ENCODE measurements at regions not wholly inside any gene's neighbourhood (a gene's known extent, or its start where the extent isn't known, plus 50 kb on each side); places are given as distances from the start of the nearest gene placed in this dataset.

DNA sequence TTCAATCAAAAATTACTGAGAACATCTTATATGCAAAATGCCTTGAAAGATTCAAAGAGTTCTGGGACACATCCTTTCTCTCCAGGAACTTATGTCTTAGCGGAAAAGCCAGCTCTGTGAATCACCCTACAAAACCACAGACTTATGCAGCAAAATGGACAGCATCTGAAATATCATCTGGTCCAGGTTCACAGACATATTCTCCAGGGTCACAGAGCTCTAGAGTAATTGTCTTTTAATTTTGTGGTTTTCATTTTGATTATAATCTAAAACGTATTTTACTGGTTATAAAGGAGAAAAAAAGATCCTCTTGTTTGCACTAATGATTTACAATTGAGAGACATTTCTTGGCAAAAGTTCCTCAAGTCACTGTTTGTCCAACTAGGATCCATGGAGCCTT lies 246.2 kb downstream of the MSRB3 start:
- TF ChIP-seq, protein P1, sequence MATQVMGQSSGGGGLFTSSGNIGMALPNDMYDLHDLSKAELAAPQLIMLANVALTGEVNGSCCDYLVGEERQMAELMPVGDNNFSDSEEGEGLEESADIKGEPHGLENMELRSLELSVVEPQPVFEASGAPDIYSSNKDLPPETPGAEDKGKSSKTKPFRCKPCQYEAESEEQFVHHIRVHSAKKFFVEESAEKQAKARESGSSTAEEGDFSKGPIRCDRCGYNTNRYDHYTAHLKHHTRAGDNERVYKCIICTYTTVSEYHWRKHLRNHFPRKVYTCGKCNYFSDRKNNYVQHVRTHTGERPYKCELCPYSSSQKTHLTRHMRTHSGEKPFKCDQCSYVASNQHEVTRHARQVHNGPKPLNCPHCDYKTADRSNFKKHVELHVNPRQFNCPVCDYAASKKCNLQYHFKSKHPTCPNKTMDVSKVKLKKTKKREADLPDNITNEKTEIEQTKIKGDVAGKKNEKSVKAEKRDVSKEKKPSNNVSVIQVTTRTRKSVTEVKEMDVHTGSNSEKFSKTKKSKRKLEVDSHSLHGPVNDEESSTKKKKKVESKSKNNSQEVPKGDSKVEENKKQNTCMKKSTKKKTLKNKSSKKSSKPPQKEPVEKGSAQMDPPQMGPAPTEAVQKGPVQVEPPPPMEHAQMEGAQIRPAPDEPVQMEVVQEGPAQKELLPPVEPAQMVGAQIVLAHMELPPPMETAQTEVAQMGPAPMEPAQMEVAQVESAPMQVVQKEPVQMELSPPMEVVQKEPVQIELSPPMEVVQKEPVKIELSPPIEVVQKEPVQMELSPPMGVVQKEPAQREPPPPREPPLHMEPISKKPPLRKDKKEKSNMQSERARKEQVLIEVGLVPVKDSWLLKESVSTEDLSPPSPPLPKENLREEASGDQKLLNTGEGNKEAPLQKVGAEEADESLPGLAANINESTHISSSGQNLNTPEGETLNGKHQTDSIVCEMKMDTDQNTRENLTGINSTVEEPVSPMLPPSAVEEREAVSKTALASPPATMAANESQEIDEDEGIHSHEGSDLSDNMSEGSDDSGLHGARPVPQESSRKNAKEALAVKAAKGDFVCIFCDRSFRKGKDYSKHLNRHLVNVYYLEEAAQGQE (IDR thresholded peaks at IDR 0.05; ENCODE audit: low read depth), result no peak
- no peak for TF ChIP-seq FOXM1 (IDR thresholded peaks at IDR 0.05; ENCODE audit: borderline replicate concordance, low read depth)
- TF ChIP-seq CREB1 (IDR thresholded peaks at IDR 0.05; ENCODE audit: low read depth), result no peak
- no peak for TF ChIP-seq ZBTB7A (IDR thresholded peaks at IDR 0.05; ENCODE audit: low read depth)
- TF ChIP-seq TEAD4 (IDR thresholded peaks at IDR 0.05), result no peak
- TF ChIP-seq, protein P2, sequence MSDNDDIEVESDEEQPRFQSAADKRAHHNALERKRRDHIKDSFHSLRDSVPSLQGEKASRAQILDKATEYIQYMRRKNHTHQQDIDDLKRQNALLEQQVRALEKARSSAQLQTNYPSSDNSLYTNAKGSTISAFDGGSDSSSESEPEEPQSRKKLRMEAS (IDR thresholded peaks at IDR 0.05), result no peak
- TF ChIP-seq TAF1 (IDR thresholded peaks at IDR 0.05; ENCODE audit: low read depth), result no peak
- TF ChIP-seq YY1 (IDR thresholded peaks at IDR 0.05; ENCODE audit: low read depth), result no peak
- no peak for TF ChIP-seq TCF12 (IDR thresholded peaks at IDR 0.05; ENCODE audit: low read depth)
- TF ChIP-seq NFIC (IDR thresholded peaks at IDR 0.05), result no peak
- TF ChIP-seq RAD21 (IDR thresholded peaks at IDR 0.05; ENCODE audit: low read depth), result no peak
- no peak for TF ChIP-seq CEBPB (IDR thresholded peaks at IDR 0.05)
- TF ChIP-seq, protein P3, sequence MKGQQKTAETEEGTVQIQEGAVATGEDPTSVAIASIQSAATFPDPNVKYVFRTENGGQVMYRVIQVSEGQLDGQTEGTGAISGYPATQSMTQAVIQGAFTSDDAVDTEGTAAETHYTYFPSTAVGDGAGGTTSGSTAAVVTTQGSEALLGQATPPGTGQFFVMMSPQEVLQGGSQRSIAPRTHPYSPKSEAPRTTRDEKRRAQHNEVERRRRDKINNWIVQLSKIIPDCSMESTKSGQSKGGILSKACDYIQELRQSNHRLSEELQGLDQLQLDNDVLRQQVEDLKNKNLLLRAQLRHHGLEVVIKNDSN (IDR thresholded peaks at IDR 0.05), result no peak
- TF ChIP-seq EP300 (IDR thresholded peaks at IDR 0.05; ENCODE audit: borderline replicate concordance), result no peak
- TF ChIP-seq EGR1 (IDR thresholded peaks at IDR 0.05), result no peak

DNA sequence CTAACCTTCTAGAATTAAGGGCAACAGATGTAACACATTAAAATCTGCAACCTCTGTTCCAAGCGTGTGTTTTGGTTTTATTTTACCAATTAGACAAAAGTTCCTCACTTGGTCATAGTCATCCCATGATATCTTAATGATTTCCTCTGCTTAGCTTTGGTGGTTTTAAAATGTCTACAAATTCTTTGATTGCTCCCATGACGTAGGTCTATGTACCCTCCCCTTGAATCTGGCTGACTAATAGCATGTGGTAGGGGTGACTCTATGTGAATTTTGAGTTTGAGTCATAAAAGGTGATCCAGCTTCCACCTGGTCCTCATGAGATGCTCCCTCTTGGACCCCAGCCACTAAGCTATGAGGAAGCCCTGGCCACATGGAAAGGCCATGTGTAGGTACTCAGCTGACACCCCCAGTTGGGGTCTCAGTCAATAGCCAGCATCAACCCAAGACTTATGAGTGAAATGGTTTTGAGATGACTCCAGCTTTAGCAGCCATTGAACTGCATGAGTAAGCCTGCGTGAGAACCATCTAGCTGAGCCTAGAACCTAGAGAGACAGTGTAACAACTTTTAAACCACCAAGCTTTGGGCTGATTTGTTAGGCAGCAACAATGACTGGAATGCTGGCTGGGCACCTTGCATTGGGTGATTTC lies 247.1 kb downstream of the MSRB3 start:
- TF ChIP-seq TEAD4 (IDR thresholded peaks at IDR 0.05), result no peak
- no peak for TF ChIP-seq RAD21 (IDR thresholded peaks at IDR 0.05; ENCODE audit: low read depth)
- no peak for TF ChIP-seq NFIC (IDR thresholded peaks at IDR 0.05)
- no peak for TF ChIP-seq YY1 (IDR thresholded peaks at IDR 0.05; ENCODE audit: low read depth)
- no peak for TF ChIP-seq TAF1 (IDR thresholded peaks at IDR 0.05; ENCODE audit: low read depth)
- TF ChIP-seq EGR1 (IDR thresholded peaks at IDR 0.05), result no peak
- no peak for TF ChIP-seq FOXM1 (IDR thresholded peaks at IDR 0.05; ENCODE audit: borderline replicate concordance, low read depth)
- TF ChIP-seq, protein P3 (IDR thresholded peaks at IDR 0.05), result no peak
- TF ChIP-seq CREB1 (IDR thresholded peaks at IDR 0.05; ENCODE audit: low read depth), result no peak
- TF ChIP-seq, protein P2 (IDR thresholded peaks at IDR 0.05), result no peak
- TF ChIP-seq TCF12 (IDR thresholded peaks at IDR 0.05; ENCODE audit: low read depth), result no peak
- TF ChIP-seq EP300 (IDR thresholded peaks at IDR 0.05; ENCODE audit: borderline replicate concordance), result no peak
- no peak for TF ChIP-seq CEBPB (IDR thresholded peaks at IDR 0.05)

DNA sequence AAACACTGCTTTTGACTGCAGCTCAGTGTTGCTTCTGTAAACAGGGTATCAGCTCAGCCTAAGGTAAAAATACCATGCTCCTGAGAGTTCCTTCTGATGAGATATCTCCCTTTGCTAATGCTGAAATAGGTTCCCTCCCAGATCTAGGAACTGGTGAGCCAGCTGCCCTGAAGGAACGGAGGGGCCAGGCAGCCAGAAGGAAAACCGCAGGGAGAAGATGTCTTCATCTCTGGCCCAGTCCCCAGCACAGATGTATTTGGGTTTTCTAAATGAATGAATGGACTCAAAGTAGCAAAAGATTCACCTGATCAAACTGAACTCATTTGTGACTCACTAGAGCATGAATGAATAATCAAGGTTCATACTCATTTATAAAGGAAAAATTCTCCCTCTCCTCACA lies 247.8 kb downstream of the MSRB3 start:
- TF ChIP-seq TEAD4 (IDR thresholded peaks at IDR 0.05) (no peak), EGR1 (IDR thresholded peaks at IDR 0.05) (no peak), TAF1 (IDR thresholded peaks at IDR 0.05; ENCODE audit: low read depth) (no peak), RAD21 (IDR thresholded peaks at IDR 0.05; ENCODE audit: low read depth) (no peak), CREB1 (IDR thresholded peaks at IDR 0.05; ENCODE audit: low read depth) (no peak), TCF12 (IDR thresholded peaks at IDR 0.05; ENCODE audit: low read depth) (no peak), CEBPB (IDR thresholded peaks at IDR 0.05) (no peak), EP300 (IDR thresholded peaks at IDR 0.05; ENCODE audit: borderline replicate concordance) (no peak), ZBTB7A (IDR thresholded peaks at IDR 0.05; ENCODE audit: low read depth) (no peak), FOXM1 (IDR thresholded peaks at IDR 0.05; ENCODE audit: borderline replicate concordance, low read depth) (no peak), YY1 (IDR thresholded peaks at IDR 0.05; ENCODE audit: low read depth) (no peak)
- TF ChIP-seq, protein P1 (IDR thresholded peaks at IDR 0.05; ENCODE audit: low read depth), result no peak
- TF ChIP-seq, protein P2 (IDR thresholded peaks at IDR 0.05), result no peak

DNA sequence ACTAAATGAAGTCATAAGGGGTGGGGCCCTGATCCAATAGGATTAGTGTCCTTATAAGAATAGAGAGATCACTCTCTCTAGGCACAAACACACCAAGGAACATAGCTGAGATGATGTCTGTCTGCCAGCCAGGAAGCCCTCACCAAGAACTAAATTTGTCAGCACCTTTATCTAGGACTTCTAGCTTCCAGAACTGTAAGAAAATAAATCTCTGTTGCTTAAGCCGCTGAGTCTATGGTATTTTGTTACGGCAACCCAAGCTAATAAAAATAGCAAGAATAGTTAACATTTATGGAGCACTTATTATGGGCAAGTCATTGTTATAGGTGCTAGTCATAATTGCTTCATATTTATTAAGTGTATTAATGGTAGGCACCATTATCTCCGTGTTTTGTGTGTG lies 249.6 kb downstream of the MSRB3 start:
- no peak for TF ChIP-seq TEAD4 (IDR thresholded peaks at IDR 0.05)
- no peak for TF ChIP-seq CREB1 (IDR thresholded peaks at IDR 0.05; ENCODE audit: low read depth)
- TF ChIP-seq EP300 (IDR thresholded peaks at IDR 0.05; ENCODE audit: borderline replicate concordance), result no peak
- TF ChIP-seq TCF12 (IDR thresholded peaks at IDR 0.05; ENCODE audit: low read depth), result no peak
- TF ChIP-seq YY1 (IDR thresholded peaks at IDR 0.05; ENCODE audit: low read depth), result no peak
- TF ChIP-seq, protein P2 (IDR thresholded peaks at IDR 0.05), result no peak
- no peak for TF ChIP-seq ZBTB7A (IDR thresholded peaks at IDR 0.05; ENCODE audit: low read depth)

DNA sequence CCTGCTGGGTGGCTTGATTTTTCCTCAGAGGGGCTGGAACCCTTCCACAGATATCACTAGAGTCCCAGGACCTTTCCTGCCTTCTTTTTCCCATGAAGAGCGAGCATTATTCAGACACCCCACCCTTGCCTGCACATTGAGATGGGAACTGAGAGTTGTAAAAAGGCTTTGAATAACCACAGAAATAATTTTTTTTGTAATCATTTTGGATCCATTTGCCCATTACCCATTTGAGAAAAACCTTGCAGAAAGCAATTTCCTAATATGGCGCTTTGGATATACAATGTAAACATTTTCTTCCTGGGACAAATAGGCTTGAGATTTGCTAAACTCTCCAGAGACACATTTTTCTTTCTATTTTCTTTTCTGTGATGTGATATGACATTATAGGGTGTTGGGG lies 250.6 kb downstream of the MSRB3 start:
- no peak for TF ChIP-seq ZBTB7A (IDR thresholded peaks at IDR 0.05; ENCODE audit: low read depth)
- TF ChIP-seq NFIC (IDR thresholded peaks at IDR 0.05), result no peak
- no peak for TF ChIP-seq TEAD4 (IDR thresholded peaks at IDR 0.05)
- no peak for TF ChIP-seq TAF1 (IDR thresholded peaks at IDR 0.05; ENCODE audit: low read depth)
- TF ChIP-seq, protein P3 (IDR thresholded peaks at IDR 0.05), result no peak
- TF ChIP-seq TCF12 (IDR thresholded peaks at IDR 0.05; ENCODE audit: low read depth), result no peak
- TF ChIP-seq CEBPB (IDR thresholded peaks at IDR 0.05), result no peak
- no peak for TF ChIP-seq EGR1 (IDR thresholded peaks at IDR 0.05)
- no peak for TF ChIP-seq RAD21 (IDR thresholded peaks at IDR 0.05; ENCODE audit: low read depth)
- TF ChIP-seq CREB1 (IDR thresholded peaks at IDR 0.05; ENCODE audit: low read depth), result no peak
- TF ChIP-seq, protein P2 (IDR thresholded peaks at IDR 0.05), result no peak
- no peak for TF ChIP-seq FOXM1 (IDR thresholded peaks at IDR 0.05; ENCODE audit: borderline replicate concordance, low read depth)

Data from Ishikawa (cell line).